ENCODE measurements at regions not wholly inside any gene's neighbourhood (a gene's known extent, or its start where the extent isn't known, plus 50 kb on each side); places are given as distances from the start of the nearest gene placed in this dataset.
"Not testable (repeated sequence)": the region's sequence is repeated elsewhere in the genome, so short reads cannot be mapped to it uniquely, and the experiment has no call there.

DNA sequence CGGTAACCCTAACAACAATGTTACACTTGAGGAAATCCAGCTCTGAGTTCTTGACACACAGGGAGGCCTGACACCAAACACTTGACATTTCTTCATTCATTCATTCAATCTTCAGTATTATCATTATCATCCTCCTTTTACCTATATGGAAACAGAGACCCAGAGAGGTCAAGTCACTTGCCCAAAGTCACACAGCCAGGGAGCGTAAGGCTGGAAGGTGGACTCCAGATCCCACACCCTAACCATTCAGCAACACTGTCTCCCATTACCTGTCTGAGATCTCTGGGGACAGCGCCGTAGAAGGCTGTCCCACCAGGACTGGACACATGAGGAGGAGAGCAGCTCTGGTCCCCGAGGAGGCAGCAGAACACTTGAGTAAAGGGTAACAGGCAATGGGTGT lies 101.4 kb downstream of the SYF2 start:
- no peak for DNase-seq

DNA sequence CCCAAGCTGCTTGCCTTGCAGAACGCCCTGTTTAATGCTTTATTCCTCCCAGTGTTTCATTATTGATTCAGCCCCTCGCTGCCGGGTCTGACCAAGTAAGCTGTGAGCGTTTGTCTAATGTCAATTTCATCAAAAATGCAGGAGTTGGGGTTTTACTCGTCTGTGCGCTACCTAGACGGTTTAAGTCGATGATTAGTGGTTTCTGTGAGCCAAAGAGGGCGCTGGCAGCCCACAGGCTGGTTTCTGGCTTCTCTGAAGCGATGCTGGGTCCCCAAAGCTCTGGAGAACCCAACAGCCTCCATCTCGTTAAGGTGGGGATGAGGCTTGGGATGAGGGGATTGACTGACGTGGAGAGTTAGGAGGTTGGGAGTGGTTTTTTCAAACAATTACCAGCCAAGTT lies 102.9 kb downstream of the SYF2 start:
- DNase-seq, result no peak

DNA sequence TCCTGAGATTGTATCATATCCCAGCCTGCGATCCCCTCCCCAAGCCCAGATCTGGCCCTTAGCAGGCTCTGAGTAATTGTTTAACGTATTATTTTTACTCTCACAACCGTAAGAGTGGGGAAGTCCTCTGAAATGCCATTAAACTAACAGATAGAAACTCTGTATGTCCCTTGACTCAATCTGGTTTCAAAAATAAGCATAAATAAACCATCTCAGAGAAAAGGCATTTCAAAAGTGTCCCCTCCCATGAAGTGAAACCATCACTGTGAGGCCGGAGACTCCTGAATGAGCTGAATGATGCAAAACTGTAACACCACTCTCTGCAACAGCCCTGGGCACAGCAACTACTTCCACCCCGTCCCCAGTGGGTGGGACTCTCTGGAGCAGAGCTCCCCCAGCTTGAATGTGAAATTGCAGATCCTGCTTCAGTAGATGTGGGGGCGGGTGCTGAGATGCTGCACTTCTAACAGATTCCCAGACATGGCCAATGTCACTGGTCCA lies 104.1 kb downstream of the SYF2 start:
- no peak for DNase-seq

DNA sequence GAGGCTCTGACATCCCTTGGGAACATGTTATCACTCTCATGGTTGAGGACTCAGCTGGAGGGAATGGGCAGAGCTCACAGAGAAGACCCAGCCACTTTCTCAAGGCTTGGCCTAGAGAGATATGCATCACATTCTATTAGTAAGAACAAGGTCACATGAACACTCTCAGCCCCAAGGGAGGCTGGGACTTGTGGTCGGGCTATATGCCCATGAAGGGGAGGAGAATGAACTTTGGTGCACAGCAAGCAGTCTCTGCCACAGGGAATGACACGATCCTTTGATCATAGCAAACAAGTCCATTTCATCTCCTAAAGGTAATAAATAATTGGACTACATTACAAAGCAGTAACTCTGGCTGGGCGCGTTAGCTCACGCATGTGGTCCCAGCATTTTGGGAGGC lies 105.7 kb downstream of the SYF2 start:
- DNase-seq, result no peak

DNA sequence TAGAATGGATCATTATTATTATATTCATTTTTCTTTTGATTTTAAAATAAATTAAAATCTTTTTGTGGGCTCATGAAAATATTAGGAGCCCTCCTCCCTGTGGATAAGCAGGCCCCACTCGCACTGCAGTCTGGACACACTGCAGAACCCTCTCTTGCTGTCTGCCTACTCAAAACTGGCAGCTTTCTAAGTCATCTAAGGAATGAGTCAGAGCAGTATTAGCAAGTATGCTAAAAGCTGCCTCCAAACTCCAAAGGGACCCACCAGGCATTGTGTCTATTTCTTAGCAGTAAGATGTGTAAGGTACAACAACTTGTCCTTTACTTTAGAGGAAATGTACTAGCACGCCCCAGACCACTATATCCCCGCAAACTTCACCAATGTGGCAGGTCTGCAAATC lies 108.8 kb downstream of the SYF2 start:
- no peak for DNase-seq

DNA sequence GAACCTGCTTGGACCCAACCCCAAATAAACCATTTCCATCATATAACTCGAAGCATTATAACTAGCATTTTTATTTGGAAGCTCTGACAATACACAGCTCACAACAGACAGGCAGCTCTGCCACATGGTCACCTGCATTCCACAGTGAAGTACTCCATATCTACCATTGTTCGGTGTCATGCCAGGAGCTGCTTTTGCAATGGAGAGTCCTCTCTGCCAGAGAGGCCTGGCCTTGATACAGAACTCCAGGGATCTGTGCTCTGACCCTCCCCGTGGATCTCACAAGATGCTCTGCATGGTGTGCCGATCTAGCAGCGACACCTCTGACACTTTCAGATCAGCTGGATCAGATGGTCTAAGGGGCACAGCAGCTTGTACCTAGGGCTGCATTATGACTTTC lies 109.6 kb downstream of the SYF2 start:
- DNase-seq, result no peak

DNA sequence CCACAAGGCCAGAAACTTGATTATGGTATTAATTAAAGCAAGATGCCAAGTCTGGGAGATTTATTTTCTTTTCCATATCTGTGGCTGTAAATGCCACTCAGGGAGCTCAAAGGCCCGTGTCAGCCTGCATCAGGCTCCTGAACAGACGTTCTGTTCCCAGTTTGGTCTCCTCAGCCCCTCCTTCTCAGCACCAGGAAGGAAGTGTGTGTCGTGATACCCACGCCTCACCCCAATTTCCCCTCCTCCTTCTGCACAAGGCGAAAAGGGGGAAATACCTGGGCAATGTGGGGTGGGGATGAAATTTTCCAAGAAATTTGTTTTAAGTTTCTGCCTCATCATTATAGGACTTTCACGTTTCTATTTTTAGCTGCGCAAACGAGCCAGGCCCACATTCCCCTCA lies 112.0 kb downstream of the SYF2 start:
- no peak for DNase-seq

DNA sequence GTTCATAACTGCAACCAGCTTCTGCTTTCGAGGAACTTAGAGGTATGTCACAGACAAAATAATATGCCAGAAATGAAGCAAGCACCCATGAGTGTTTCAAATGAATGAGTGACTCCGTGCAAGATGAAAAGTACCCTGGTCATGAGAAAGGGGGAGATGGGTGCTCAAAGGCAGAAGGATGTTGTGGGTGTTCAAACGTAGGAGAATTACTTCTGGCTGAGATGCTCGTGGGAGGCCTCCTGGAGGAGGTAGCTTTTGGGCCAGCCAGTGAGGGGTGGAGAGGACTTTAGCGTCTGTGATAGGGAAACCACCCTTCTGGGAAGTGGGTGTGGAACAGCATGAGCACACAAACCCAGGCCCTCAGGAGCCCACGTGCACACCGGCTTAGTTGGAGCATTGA lies 113.8 kb downstream of the SYF2 start:
- DNase-seq, result peak in 1 of 2 experiments; percentile 31

DNA sequence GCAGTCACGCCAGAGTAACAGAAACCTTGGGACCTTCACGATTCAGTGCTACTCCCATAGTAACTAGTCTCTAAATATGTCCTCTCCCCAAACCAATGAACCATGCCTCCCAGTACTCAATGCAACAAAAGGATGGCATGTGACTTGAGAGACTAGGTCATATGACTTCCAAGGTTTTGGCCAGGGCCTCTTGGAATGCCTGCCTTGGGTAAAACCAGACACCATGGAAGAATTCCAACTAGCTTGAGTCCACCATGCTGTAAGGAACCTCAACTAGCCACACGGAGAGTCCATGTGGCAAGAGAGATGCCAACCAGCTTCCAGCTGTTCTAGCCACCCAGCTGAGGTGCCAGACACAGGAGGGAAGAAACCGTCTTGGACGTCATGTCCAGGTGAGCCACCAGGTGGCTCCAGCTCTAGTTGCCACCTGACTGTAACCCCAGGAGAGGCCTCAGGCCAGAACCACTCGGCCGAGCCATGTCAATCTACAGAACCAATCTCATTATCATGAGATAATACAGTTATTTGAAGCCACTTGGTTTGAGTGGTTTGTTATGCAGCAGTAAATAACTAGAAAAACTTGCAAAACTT lies 115.0 kb downstream of the SYF2 start:
- DNase-seq, result no peak

DNA sequence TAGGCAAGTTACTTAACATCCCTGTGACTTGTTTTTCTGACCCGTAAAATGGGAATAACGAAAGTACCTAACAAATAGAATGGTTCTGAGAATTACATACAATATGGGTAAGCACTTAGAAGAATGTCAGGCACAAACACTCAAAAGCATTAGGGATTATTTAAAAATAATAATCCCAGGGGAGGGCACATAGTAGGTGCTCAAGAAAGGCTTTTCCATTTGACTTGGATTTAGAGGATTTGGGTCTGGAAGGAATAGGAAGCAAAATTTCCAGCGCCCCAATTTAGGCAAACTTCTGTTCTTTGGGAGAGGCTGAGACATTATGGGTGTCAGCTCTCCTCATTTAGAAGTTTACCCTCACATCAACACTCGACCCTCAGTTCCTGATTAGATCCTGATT lies 115.5 kb downstream of the SYF2 start:
- DNase-seq, result no peak

DNA sequence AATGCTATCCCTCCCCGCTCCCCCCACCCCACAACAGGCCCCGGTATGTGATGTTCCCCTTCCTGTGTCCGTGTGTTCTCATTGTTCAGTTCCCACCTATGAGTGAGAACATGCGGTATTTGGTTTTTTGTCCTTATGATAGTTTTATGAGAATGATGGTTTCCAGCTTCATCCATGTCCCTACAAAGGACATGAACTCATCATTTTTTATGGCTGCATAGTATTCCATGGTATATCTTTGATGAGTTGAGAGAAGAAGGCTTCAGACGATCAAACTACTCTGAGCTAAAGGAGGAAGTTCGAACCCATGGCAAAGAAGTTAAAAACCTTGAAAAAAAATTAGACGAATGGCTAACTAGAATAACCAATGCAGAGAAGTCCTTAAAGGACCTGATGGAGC lies 116.2 kb downstream of the SYF2 start:
- not testable (repeated sequence) for DNase-seq

DNA sequence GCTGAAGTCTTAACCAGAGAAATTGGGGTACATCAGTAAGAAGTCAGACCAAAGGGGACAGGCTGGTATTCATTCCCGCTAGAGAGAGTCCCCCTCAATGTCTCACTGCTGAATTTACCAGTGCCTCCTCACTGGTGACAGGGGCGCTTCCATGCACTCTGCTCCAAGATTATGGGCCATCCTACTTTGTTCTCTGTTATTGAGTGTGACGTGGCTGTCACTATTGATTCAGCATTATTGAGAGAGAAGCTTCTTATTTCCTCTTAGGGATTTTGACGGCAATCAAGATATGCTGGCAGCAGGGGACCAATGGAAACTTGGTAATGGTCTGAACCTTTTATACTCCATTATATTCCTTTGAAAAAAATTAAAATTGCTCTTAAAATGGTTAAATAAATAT lies 118.6 kb downstream of the SYF2 start:
- DNase-seq, result no peak

DNA sequence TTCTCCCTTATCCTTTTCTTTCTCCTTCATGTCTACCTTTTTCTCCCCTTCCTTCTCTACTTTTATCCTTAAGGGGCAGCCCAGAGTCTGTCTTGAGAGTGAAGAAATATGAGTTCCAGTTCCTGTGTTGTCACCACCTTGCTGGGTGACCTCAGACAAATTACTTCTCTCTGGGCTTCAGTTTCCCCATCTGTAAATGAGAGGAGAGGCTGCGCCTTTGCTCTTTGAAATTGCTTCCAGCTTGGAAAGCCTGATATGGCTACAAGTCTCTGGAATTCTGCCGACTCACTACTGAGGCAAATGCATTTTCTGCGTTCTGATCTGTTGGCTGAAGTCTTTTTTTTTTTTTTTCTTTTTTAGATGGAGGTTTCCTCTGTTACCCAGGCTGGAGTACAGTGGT lies 119.2 kb downstream of the SYF2 start:
- no peak for DNase-seq

DNA sequence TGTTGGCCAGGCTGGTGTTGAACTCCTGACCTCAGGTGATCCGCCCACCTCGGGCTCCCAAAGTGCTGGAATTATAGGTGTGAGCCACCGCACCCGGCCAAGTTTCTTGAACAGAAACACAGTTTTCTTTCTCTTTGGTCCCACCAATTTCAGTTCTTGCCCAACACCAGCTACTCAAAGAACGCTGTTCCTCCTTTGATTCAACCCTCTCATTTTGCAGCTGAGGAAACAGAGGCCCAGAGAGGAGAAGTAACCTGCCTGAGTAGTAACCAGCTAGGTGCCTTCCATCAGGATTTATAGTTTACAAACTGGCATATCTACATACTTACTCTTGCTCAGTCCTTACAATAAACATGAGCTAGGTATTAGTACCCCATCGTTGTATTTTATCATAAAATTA lies 119.9 kb downstream of the SYF2 start:
- DNase-seq, result no peak

DNA sequence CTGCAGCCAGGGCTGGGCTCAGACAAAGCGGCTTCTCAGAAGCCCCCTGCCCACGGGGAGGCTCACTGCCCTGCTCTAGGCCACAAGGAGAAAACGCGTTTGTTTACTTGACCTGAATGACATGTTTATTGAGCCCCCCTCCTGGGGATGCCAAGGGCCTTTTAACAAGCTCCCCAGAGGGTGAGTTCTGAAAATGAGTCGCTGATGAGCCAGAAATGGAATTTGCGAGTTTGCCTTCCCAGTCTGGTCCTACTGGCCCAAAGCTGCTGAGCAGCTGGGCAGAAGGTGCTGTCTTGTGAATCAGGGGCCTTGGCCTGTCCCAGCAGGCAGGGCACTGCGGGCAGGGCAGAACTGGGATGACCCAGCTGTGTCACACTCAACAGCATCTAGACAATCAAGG lies 120.6 kb downstream of the SYF2 start:
- no peak for DNase-seq

DNA sequence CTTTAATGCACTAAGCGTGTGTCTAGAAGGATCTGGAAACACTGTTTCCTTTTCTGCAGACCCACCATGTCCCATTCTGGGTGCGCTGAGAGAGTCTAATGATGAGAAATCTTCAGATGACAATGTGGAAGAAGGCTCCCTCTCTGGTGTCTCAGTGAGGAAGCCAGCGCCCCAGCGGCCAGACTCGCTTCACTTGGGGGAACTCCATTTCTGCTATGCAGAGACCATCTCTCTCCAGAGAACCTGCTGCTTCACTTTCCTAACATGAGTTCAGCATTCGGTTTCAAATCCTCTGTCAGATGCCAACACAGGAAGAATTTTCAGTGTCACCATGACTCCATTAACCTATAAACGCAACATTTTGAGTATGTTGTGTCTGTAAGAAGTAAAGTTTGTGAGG lies 121.8 kb downstream of the SYF2 start:
- no peak for DNase-seq

DNA sequence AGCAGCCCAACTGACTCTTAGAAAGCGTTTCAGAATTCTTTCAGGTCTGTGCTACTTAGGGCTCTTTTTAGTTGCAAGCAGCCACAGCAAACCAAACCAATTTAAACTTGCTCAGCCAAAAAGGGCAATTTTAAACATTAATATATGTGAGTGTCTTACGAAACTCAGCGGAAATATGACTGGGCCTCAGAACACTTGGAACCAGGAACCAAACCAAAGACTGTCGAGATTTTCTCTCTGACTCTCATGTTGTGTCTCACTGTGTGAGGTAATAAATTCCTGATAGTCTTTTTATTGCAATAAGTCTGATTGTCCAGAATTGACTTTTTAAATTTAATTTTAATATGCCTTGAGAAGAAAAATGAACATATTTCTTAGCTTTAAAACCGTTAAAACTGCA lies 122.3 kb downstream of the SYF2 start:
- DNase-seq, result no peak

DNA sequence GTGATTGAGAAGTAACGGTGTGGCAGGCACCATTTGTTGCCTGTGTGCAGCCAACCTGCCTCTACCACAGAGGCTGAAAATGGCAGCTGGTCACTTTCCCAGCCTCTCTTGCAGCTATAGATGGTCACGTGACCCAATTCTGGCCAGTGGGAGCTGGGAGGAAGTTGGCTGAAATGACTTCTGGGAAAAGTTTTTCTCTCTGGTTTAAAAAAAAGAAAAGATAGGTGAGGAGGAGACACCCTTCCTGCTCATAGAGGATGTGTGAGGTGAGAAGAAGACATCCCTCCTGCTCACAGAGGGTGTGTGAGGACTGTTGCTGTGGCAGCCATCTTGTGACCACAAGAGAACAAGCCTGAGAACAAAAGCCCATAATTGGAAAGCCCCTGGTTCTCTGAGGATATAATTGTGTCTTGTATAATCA lies 122.8 kb downstream of the SYF2 start:
- DNase-seq, result no peak

DNA sequence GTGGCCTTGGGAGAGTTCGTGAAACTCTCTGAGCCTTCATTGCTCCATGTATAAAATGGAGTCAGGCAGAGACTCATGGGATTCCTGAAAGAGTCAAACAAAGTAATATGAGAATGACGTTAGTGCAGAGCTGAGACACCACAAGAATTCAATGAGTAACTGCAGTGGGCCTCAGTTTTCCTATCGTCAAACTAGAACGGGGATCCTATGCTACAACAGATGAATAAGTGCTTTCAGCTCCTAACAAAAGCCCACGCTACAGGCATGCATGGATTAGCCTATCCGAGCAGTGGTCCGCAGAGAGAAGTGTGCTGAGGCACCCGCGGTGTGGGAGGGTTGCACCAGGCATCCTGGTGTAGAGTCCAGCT lies 124.7 kb downstream of the SYF2 start:
- no peak for DNase-seq

DNA sequence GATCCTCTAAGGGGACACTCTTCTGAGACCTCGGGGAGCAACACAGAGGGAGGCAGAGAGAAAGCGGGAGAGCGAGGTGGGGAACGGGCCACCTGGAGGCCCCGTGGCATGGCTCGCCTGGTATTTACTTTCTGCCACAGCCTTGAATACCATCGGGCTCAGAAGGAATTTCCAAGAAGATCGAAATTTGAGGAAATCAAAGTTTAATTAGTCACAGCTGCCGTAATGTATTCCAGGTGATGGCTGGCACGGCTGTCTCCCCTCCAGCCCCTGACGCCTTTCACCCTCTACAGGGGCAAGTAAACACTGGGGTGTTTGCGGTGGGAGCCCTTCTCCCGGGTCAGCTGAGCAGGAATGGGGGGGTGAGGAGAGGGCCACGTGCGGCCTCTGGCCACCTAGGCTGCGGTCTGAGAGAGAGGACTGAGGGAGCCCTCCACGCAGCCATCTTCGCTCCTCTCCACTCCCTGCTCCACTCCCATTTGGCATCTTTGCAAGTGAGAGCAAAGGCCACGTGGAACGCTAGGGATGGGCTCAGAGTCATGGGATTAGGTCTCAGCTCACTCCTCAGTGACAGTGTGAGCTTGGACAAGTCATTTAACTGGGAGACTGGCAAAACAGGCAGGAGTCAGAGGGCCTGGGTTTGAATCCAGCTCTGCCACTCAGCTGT lies 125.2 kb downstream of the SYF2 start:
- DNase-seq, result no peak

DNA sequence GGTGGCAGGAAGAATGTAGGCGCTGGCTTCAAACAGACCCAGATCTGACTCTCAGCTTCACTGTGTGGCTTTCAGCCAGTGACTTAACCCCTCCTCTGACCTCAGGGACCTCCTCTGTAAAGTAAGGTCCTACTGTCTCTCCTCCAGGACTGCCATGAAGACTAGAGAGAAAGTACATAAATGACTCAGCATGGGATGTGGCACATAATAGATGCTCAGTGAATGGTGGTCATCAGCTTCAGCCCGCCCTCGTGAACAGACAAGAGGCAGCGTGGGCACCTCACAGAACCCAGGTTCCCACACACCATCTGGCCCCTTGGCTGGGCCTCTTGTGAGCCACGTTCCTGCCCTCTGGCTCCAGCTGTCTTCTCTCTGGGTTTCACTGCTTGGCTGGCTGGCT lies 126.0 kb downstream of the SYF2 start:
- DNase-seq, result no peak

DNA sequence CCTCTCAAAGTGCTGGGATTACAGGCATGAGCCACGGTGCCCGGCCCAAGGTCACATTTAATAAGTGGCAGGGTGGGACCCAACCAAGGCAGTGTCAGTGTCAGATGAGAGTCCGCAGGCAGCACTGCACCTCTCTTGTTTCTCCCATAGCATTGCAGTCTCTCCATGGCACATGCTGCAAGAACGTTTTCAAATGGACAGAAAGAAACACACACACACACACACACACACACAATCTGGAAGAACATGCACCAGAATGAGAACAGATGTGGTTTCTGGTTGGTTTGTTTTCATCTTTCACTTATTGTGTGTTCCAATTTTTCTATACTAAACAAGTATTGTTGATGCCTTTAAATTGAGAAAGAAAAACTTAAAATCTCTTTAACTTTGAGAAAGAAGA lies 126.5 kb downstream of the SYF2 start:
- no peak for DNase-seq

DNA sequence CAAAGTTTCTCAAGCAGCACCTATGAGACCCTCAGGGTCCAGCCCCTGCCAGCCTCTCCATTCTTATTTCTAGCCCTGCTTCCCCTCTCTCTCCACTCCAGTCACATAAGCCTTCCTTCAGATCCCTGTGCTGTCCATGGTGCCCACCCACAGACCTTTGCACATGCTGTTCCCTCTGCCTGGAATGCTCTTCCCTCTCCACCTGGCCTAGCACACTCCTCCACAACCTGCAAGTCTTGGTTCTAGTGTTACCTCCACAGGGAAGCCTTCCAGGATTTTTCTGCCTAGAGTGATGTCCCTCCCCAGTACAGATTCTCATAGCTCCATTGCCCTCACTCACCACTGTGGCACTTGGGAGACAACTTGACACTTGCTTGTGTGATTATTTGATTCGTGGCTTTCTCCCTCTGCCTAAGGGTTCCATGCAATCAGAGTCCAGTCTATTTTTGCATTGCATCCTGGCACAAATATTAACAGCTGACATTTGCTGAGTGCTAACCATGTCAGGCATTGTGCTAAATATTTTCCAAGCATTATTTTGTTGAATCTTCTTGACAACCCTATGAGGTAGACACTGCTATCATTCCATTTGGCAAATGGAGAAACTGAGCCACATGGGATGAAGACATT lies 127.3 kb downstream of the SYF2 start:
- DNase-seq, result no peak

DNA sequence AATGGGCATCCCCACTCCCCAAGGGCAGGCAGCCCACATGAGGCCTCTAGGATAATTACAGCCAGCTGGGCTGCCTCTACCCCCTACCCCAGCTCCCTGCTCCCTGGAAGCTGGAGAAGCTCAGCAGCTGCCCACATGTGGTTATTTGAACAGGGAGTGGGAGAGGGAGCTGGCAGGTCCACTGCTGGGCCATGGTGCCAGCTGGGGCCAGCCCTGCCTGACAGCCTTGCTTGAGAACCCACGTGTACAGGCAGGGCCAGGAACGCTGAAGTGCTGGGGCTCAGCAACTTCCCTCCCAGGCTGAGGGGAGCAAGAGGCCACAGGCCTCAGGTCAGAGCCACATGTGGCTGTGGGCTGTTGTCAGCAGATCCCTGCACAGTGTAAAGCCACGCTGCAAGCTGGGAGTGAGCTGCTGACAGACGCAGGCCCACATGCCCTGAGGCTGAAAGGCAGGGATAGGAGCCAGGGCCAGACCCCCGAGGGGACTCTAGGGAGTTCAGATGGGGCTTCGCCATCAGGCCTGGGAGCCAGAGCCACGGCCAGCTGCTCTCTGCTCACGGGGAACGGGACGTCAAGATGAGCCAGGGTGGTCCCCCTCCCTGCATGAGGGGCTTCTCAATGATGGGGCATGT lies 129.0 kb downstream of the SYF2 start:
- no peak for DNase-seq
